Suppressor macrophage treated with lipopolysaccharide for 1 hour (primary cell): ENCODE measurements at regions not wholly inside any gene's neighbourhood (a gene's known extent, or its start where the extent isn't known, plus 50 kb on each side); places are given as distances from the start of the nearest gene placed in this dataset.

ENCODE experiments used
- DNase-seq, 3 donors: peaks; one replicate each; pipeline ENCODE4 v3.0.0-alpha.2; 2020 to 2022

DNA sequence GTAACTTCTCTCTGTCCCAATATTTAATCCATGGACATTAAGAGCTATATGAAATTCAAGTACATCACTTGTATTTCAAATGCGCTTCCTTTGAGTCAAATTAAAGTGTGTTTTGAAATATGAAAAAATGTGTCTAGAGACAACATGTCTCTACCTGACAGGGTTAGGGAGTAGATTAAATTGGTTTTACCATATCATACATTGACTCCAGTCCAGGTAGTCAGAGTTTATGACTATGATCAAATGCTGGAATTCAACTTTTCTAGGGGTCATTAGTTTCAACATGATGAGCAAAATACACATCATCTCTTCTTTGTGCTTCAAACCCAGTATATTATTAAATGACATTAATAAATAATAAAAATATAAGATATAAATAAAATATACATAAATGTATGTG lies 259.2 kb downstream of the CDH10 start:
- no peak for DNase-seq

DNA sequence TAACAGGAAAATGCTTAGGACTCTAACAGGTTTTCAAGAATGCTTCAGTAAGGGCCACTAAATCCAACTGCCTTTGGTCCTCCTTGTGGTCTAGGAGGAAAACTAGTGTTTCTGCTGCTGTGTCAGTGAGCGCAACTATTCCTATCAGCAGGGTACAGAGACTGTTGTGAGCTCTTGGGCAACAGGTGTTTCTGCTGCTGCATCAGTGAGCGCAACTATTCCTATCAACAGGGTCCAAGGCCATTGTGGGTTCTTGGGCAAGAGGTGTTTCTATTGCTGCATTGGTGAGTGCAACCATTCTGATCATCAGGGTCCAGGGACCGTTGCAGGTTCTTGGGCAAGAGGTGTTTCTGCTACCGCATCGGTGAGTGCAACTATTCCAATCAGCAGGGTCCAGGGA lies 256.3 kb downstream of the CDH10 start:
- no peak for DNase-seq

- DNase-seq, result no peak
Observed at GRCh38 chr5:24389968-24390367, 254.8 kb downstream of the CDH10 start.

GRCh38 chr5:24391816-24392215 lies 253.0 kb downstream of the CDH10 start:
- DNase-seq, result no peak

GRCh38 chr5:24397601-24398000 lies 247.2 kb downstream of the CDH10 start:
- no peak for DNase-seq

- DNase-seq, result no peak
Observed at GRCh38 chr5:24401773-24402172, 243.0 kb downstream of the CDH10 start.

GRCh38 chr5:24407466-24407865 lies 237.3 kb downstream of the CDH10 start:
- DNase-seq, result no peak

DNA sequence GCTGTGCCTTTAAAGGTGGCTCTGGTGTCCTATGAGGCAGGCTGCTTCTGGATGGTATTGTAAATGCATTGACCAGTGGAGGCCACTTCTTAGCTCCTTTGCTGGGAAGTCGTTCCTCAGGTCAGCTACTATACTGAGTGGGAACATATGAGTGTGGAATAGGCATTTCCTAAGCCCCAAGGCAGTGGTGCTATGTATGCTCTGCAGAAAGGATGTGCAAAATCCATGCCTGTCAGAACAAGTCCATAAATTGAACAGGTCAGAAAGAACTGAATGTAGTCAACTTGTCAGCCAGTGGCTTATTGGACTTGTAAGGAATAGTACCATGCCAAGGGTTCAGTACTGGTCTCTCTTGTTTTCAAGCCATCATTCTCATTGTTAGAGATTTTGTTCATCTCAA lies 216.4 kb downstream of the CDH10 start:
- DNase-seq, result no peak

GRCh38 chr5:24433555-24433954 lies 211.2 kb downstream of the CDH10 start:
- DNase-seq, result no peak
